OCI-LY1 (cell line): ENCODE measurements at regions not wholly inside any gene's neighbourhood (a gene's known extent, or its start where the extent isn't known, plus 50 kb on each side); places are given as distances from the start of the nearest gene placed in this dataset.

Experiments used
- H2AFZ ChIP-seq: fragments of 200-600 bp; sonication (generic), shearing (Covaris generic); 2 replicates; pipeline ENCODE4 v1.6.0; 2014; ENCODE audit warnings: antibody characterized with exemption, mild to moderate bottlenecking, low read length
- H3F3A ChIP-seq: fragments of 200-600 bp; sonication (generic), shearing (Covaris generic); 2 replicates; pipeline ENCODE4 v1.6.0; 2014; ENCODE audit warnings: mild to moderate bottlenecking, antibody characterized with exemption, low read length, moderate library complexity; ENCODE audit not compliant: insufficient read depth
- H3K27ac ChIP-seq: fragments of 200-600 bp; sonication (generic); 2 replicates; pipeline ENCODE4 v1.5.1; 2014; ENCODE audit warnings: low read length, mixed run types, mild to moderate bottlenecking, low read depth; ENCODE audit not compliant: poor library complexity, severe bottlenecking
- H3K27me3 ChIP-seq: fragments of 200-600 bp; sonication (generic); 2 replicates; pipeline ENCODE4 v1.6.0; 2014; ENCODE audit warnings: antibody characterized with exemption, mild to moderate bottlenecking, low read length, moderate library complexity; ENCODE audit not compliant: insufficient read depth
- H3K36me3 ChIP-seq: fragments of 200-600 bp; sonication (generic); 2 replicates; pipeline ENCODE4 v1.6.1; 2014; ENCODE audit warnings: mild to moderate bottlenecking, antibody characterized with exemption, low read length, moderate library complexity, mixed read lengths; ENCODE audit not compliant: insufficient read depth
- H3K4me1 ChIP-seq: fragments of 200-600 bp; sonication (generic); 2 replicates; pipeline ENCODE4 v1.5.1; 2014; ENCODE audit warnings: mild to moderate bottlenecking, low read length, moderate library complexity; ENCODE audit not compliant: insufficient read depth, severe bottlenecking
- H3K4me2 ChIP-seq: fragments of 200-600 bp; sonication (generic), shearing (Covaris generic); 2 replicates; pipeline ENCODE4 v1.6.1; 2014; ENCODE audit warnings: low read length
- H3K4me3 ChIP-seq: fragments of 200-600 bp; sonication (generic); 2 replicates; pipeline ENCODE4 v1.5.1; 2014; ENCODE audit warnings: low read length, low read depth, mild to moderate bottlenecking, mixed read lengths; ENCODE audit not compliant: poor library complexity, severe bottlenecking
- H3K79me2 ChIP-seq: fragments of 200-600 bp; shearing (Covaris generic); 2 replicates; pipeline ENCODE4 v1.6.1; 2016; ENCODE audit warnings: mixed run types, low read length, mixed read lengths; ENCODE audit not compliant: insufficient read depth
- H3K9ac ChIP-seq: fragments of 200-600 bp; sonication (generic), shearing (Covaris generic); 2 replicates; pipeline ENCODE4 v1.6.1; 2014; ENCODE audit warnings: mild to moderate bottlenecking, low read length, mixed read lengths
- H3K9me2 ChIP-seq: fragments of 200-600 bp; sonication (generic), shearing (Covaris generic); 2 replicates; pipeline ENCODE4 v1.6.1; 2014; ENCODE audit warnings: low read depth, mild to moderate bottlenecking, low read length, mixed read lengths
- H3K9me3 ChIP-seq: fragments of 200-600 bp; shearing (Covaris generic); 2 replicates; pipeline ENCODE4 v1.6.1; 2014; ENCODE audit warnings: low read length, mixed read lengths
- H4K20me1 ChIP-seq: fragments of 200-600 bp; sonication (generic), shearing (Covaris generic); 2 replicates; pipeline ENCODE4 v1.6.0; 2016; ENCODE audit warnings: mild to moderate bottlenecking, low read length; ENCODE audit not compliant: insufficient read depth
- EZH2 ChIP-seq: fragments of 200-600 bp; sonication (generic), shearing (Covaris generic); IDR thresholded peaks from 2 replicates; pipeline ENCODE4 v1.8.0; 2017; ENCODE audit warnings: borderline replicate concordance, mixed run types, mild to moderate bottlenecking, antibody characterized with exemption, low read length, moderate library complexity, mixed read lengths
- TF ChIP-seq, protein P1 (sequence below): fragments of 200-600 bp; sonication (generic), shearing (Covaris generic); IDR thresholded peaks from 2 replicates; pipeline ENCODE4 v1.5.1; 2017; ENCODE audit warnings: mild to moderate bottlenecking, antibody characterized with exemption, low read length, moderate library complexity, mixed read lengths

DNA sequence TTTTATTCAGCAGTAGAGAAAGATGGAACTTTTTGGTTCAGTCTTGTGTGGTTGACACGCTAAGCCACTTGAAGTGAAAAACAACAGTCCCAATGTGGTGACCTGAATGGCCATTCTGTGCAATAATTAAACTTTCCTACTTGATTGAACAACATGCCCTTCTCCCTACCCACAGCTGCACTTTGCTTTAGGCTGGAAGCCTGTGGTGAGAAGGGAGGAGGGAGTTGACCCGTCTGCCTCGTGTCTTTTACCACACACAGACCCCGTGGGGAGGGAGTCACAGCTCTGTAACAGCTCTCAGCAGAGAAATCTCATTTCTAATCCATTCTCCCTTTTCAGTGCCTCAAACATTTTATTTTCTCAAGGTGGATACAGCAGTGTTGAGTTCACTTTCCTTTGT lies 138.2 kb upstream of the PKDCC start:
- Histone ChIP-seq H3K4me3 (no peak overlapping the region), H3K36me3 (no peaks in the 10 kb centered on the region), H3K9me2 (no peaks in the 10 kb centered on the region), H3F3A (no peaks in the 10 kb centered on the region), H3K27me3 (0 out of 2 replicates have a peak, but pooled peaks cover 3% of the 10 kb centered on the region), H3K4me1 (no peaks in the 10 kb centered on the region), H4K20me1 (no peaks in the 10 kb centered on the region), H3K9me3 (no peaks in the 10 kb centered on the region), H3K9ac (no peak overlapping the region), H3K79me2 (no peaks in the 10 kb centered on the region), H3K4me2 (no peak overlapping the region), H2AFZ (no peak overlapping the region), H3K27ac (no peak overlapping the region)
- TF ChIP-seq, protein P1, sequence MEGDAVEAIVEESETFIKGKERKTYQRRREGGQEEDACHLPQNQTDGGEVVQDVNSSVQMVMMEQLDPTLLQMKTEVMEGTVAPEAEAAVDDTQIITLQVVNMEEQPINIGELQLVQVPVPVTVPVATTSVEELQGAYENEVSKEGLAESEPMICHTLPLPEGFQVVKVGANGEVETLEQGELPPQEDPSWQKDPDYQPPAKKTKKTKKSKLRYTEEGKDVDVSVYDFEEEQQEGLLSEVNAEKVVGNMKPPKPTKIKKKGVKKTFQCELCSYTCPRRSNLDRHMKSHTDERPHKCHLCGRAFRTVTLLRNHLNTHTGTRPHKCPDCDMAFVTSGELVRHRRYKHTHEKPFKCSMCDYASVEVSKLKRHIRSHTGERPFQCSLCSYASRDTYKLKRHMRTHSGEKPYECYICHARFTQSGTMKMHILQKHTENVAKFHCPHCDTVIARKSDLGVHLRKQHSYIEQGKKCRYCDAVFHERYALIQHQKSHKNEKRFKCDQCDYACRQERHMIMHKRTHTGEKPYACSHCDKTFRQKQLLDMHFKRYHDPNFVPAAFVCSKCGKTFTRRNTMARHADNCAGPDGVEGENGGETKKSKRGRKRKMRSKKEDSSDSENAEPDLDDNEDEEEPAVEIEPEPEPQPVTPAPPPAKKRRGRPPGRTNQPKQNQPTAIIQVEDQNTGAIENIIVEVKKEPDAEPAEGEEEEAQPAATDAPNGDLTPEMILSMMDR, result no peak
- no peak for TF ChIP-seq EZH2

GRCh38 chr2:41910126-41910525 lies 137.7 kb upstream of the PKDCC start:
- Histone ChIP-seq H3F3A (no peaks in the 10 kb centered on the region), H3K4me2 (no peak overlapping the region), H2AFZ (no peak overlapping the region), H3K9ac (no peak overlapping the region), H3K79me2 (no peaks in the 10 kb centered on the region), H4K20me1 (no peaks in the 10 kb centered on the region), H3K9me2 (no peaks in the 10 kb centered on the region), H3K4me3 (no peak overlapping the region), H3K36me3 (no peaks in the 10 kb centered on the region), H3K9me3 (no peaks in the 10 kb centered on the region), H3K27ac (no peak overlapping the region), H3K27me3 (0 out of 2 replicates have a peak, but pooled peaks cover 3% of the 10 kb centered on the region), H3K4me1 (no peaks in the 10 kb centered on the region)
- TF ChIP-seq, protein P1, result no peak
- TF ChIP-seq EZH2, result no peak

DNA sequence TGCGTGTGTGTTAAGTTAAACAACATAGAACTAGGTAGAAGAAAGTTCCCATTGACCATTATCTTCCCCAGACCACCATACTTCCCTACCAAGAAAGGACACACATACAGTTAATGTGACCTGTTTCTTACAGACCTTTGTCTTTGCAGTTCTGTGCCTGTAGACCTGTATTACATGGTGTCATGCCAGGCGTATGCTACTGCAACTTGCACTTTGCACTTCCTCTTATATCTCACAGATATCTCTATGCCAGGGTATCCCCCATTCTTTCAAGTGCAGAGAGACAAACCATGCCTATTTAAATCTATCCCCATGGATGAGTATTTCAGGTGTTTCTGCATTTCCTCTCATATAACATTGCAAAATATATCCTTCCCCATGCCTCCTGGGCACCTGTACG lies 136.8 kb upstream of the PKDCC start:
- TF ChIP-seq EZH2, result no peak
- TF ChIP-seq, protein P1, result no peak
- no peak overlapping the region for H3K27ac ChIP-seq

More for the DNA sequence above, 136.8 kb upstream of the PKDCC start:
- H3K9me2 ChIP-seq, result no peaks in the 10 kb centered on the region
- no peak overlapping the region for H3K9ac ChIP-seq
- 0 out of 2 replicates have a peak, but pooled peaks cover 3% of the 10 kb centered on the region for H3K27me3 ChIP-seq
- no peak overlapping the region for H2AFZ ChIP-seq
- no peak overlapping the region for H3K4me3 ChIP-seq
- H3K36me3 ChIP-seq, result no peaks in the 10 kb centered on the region
- no peaks in the 10 kb centered on the region for H3F3A ChIP-seq
- H3K9me3 ChIP-seq, result no peaks in the 10 kb centered on the region
- H3K4me2 ChIP-seq, result no peak overlapping the region
- no peaks in the 10 kb centered on the region for H3K79me2 ChIP-seq
- no peaks in the 10 kb centered on the region for H3K4me1 ChIP-seq
- H4K20me1 ChIP-seq, result no peaks in the 10 kb centered on the region
